ENCODE measurements at regions not wholly inside any gene's neighbourhood (a gene's known extent, or its start where the extent isn't known, plus 50 kb on each side); places are given as distances from the start of the nearest gene placed in this dataset.

DNA sequence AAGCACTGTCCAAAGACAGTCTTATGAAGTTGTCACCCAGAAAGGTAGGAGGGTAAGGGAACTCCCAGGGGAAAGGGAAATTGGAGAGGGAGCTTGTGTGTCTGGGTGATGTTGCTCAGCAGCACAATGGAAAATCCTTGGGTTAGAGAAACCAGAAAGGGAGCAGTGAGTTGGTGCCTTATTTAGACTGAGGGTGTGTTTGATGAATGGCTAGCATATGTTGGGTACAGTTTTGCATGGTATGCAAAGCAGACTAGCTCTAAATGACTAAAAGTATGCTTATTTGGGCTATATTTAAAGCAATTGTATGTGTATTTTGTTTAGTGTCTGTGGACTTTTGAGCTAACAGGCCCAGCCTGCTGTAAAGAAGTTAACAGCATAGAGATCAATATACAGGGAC is 2884.6 kb upstream of the PCDH20 start (continued):
- TF ChIP-seq RAD21 (IDR thresholded peaks at IDR 0.05; ENCODE audit: insufficient read depth, low read depth, low read length): no peak
- TF ChIP-seq, protein P1, sequence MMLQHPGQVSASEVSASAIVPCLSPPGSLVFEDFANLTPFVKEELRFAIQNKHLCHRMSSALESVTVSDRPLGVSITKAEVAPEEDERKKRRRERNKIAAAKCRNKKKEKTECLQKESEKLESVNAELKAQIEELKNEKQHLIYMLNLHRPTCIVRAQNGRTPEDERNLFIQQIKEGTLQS (IDR thresholded peaks at IDR 0.05; ENCODE audit: borderline replicate concordance, extremely low read depth, low read depth, low read length): no peak
- TF ChIP-seq, protein P2, sequence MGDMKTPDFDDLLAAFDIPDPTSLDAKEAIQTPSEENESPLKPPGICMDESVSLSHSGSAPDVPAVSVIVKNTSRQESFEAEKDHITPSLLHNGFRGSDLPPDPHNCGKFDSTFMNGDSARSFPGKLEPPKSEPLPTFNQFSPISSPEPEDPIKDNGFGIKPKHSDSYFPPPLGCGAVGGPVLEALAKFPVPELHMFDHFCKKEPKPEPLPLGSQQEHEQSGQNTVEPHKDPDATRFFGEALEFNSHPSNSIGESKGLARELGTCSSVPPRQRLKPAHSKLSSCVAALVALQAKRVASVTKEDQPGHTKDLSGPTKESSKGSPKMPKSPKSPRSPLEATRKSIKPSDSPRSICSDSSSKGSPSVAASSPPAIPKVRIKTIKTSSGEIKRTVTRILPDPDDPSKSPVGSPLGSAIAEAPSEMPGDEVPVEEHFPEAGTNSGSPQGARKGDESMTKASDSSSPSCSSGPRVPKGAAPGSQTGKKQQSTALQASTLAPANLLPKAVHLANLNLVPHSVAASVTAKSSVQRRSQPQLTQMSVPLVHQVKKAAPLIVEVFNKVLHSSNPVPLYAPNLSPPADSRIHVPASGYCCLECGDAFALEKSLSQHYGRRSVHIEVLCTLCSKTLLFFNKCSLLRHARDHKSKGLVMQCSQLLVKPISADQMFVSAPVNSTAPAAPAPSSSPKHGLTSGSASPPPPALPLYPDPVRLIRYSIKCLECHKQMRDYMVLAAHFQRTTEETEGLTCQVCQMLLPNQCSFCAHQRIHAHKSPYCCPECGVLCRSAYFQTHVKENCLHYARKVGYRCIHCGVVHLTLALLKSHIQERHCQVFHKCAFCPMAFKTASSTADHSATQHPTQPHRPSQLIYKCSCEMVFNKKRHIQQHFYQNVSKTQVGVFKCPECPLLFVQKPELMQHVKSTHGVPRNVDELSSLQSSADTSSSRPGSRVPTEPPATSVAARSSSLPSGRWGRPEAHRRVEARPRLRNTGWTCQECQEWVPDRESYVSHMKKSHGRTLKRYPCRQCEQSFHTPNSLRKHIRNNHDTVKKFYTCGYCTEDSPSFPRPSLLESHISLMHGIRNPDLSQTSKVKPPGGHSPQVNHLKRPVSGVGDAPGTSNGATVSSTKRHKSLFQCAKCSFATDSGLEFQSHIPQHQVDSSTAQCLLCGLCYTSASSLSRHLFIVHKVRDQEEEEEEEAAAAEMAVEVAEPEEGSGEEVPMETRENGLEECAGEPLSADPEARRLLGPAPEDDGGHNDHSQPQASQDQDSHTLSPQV (IDR thresholded peaks at IDR 0.05): no peak

DNA sequence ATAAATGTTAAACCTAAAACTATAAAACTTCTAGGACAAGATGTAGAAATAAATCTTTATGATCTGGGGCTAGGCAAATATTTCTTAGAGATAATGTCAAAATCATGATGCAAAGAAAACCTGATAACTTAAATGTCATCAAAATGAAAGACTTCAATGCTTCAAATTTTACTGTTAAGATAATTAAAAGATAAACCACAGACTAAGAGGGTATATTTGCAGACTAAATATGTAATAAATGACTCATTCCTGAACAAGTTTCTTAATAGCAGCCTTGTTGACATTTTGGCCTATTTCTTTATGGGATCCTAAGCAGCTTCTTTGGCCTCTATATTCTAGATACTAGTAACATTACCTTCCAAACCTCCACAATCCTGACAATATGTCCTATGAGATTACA is 2878.3 kb upstream of the PCDH20 start:
- no peak overlapping the region for H3K4me2 ChIP-seq (ENCODE audit: control insufficient read depth, insufficient read depth)
- no peaks in the 10 kb centered on the region for H3K4me1 ChIP-seq (ENCODE audit: control insufficient read depth, insufficient read depth, low read length)
- ATAC-seq: no peak
- DNase-seq (ENCODE audit: low read depth, low spot score): no peak
- H3K9me3 ChIP-seq (replicated peaks; ENCODE audit: control insufficient read depth, insufficient read depth, low read length): no peaks in the 10 kb centered on the region
- H2AFZ ChIP-seq (ENCODE audit: control insufficient read depth, low read depth, low read length): no peak overlapping the region
- FAIRE-seq: no peak
- CTCF ChIA-PET: no interaction called here
- RAD21 ChIA-PET (ENCODE audit: unreplicated experiment): no interaction called here
- in situ Hi-C loops (cut with MboI): no loop called here
- TF ChIP-seq, protein P3, sequence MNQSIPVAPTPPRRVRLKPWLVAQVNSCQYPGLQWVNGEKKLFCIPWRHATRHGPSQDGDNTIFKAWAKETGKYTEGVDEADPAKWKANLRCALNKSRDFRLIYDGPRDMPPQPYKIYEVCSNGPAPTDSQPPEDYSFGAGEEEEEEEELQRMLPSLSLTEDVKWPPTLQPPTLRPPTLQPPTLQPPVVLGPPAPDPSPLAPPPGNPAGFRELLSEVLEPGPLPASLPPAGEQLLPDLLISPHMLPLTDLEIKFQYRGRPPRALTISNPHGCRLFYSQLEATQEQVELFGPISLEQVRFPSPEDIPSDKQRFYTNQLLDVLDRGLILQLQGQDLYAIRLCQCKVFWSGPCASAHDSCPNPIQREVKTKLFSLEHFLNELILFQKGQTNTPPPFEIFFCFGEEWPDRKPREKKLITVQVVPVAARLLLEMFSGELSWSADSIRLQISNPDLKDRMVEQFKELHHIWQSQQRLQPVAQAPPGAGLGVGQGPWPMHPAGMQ (IDR thresholded peaks at IDR 0.05; ENCODE audit: borderline replicate concordance): no peak
- TF ChIP-seq, protein P4, sequence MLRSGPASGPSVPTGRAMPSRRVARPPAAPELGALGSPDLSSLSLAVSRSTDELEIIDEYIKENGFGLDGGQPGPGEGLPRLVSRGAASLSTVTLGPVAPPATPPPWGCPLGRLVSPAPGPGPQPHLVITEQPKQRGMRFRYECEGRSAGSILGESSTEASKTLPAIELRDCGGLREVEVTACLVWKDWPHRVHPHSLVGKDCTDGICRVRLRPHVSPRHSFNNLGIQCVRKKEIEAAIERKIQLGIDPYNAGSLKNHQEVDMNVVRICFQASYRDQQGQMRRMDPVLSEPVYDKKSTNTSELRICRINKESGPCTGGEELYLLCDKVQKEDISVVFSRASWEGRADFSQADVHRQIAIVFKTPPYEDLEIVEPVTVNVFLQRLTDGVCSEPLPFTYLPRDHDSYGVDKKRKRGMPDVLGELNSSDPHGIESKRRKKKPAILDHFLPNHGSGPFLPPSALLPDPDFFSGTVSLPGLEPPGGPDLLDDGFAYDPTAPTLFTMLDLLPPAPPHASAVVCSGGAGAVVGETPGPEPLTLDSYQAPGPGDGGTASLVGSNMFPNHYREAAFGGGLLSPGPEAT (IDR thresholded peaks at IDR 0.05; ENCODE audit: low read depth): no peak
- TF ChIP-seq ESRRA (IDR thresholded peaks at IDR 0.05; ENCODE audit: low read length) (no peak), ZSCAN29 (IDR thresholded peaks at IDR 0.05) (no peak), POLR2A (IDR thresholded peaks at IDR 0.05; ENCODE audit: low read depth, low read length) (no peak), RBBP5 (conservative IDR thresholded peaks at IDR 0.05) (no peak), FOS (IDR thresholded peaks at IDR 0.05; ENCODE audit: borderline replicate concordance, extremely low read depth, insufficient read length) (no peak), TBL1XR1 (IDR thresholded peaks at IDR 0.05; ENCODE audit: low read depth, low read length) (no peak), ZZZ3 (IDR thresholded peaks at IDR 0.05; ENCODE audit: control insufficient read depth, insufficient read length, low read depth) (no peak), NFXL1 (IDR thresholded peaks at IDR 0.05; ENCODE audit: borderline replicate concordance) (no peak)
- no TSS peak for BruUV-seq (replicated peaks)
- intact Hi-C loops (cut with micrococcal nuclease; ENCODE audit: unreplicated experiment): no loop called here
- H4K20me1 ChIP-seq (ENCODE audit: control insufficient read depth, insufficient read depth): no peaks in the 10 kb centered on the region
- H3K36me3 ChIP-seq (ENCODE audit: control insufficient read depth in 2 of 2, insufficient read depth in 2 of 2, low read length in 1 of 2): no peaks in the 10 kb centered on the region
- H3K9ac ChIP-seq (ENCODE audit: control insufficient read depth, insufficient read depth, low read length): no peak overlapping the region
- H3K27me3 ChIP-seq (replicated peaks in 1 of 2; ENCODE audit: control insufficient read depth in 2 of 2, insufficient read depth in 2 of 2, low read length in 1 of 2): no peaks in the 10 kb centered on the region
- SMC1A ChIA-PET (ENCODE audit: uncharacterized antibody, unreplicated experiment): interaction anchor here (1.5 kb wide), 1 partner anchor 36 kb away, joined by 4 read pairs; no protein-coding TSS in a partner anchor
- no peaks in the 10 kb centered on the region for H3K79me2 ChIP-seq (ENCODE audit: control insufficient read depth, insufficient read depth, low read length)
- no peak overlapping the region for H3K27ac ChIP-seq (ENCODE audit: control insufficient read depth, insufficient read depth)
- POLR2A ChIA-PET: no interaction called here
- H3K4me3 ChIP-seq: no peak overlapping the region
